Liver (tissue), 8 donors: ENCODE measurements at regions not wholly inside any gene's neighbourhood (a gene's known extent, or its start where the extent isn't known, plus 50 kb on each side); places are given as distances from the start of the nearest gene placed in this dataset.

ENCODE experiments used
- DNase-seq: peaks from one replicate; pipeline ENCODE4 v3.0.0-alpha.2; 2017; ENCODE audit warnings: low spot score
- H3K27ac ChIP-seq, 2 donors: one replicate each; pipeline ENCODE4 v1.7.0; 2013; ENCODE audit warnings: inconsistent platforms in 2 of 2, low read length in 2 of 2, control low read depth in 1 of 2, low read depth in 1 of 2, mild to moderate bottlenecking in 1 of 2
- H3K27me3 ChIP-seq, 4 donors: one replicate each; pipeline versions ENCODE4 v1.6.1 to v1.7.0; 2013; ENCODE audit warnings: low read length in 3 of 4, inconsistent platforms in 1 of 4, mild to moderate bottlenecking in 1 of 4, moderate library complexity in 1 of 4; ENCODE audit not compliant: control insufficient read depth in 4 of 4, insufficient read depth in 4 of 4
- H3K36me3 ChIP-seq, 4 donors: one replicate each; pipeline versions ENCODE4 v1.6.1 to v1.7.0; 2013; ENCODE audit warnings: low read length in 3 of 4, mild to moderate bottlenecking in 3 of 4, low read depth in 1 of 4, moderate library complexity in 1 of 4; ENCODE audit not compliant: control insufficient read depth in 4 of 4, insufficient read depth in 3 of 4
- H3K4me1 ChIP-seq, 4 donors: one replicate each; pipeline versions ENCODE4 v1.6.1 to v1.7.0; 2013; ENCODE audit warnings: low read length in 3 of 4, mild to moderate bottlenecking in 3 of 4, moderate library complexity in 1 of 4; ENCODE audit not compliant: control insufficient read depth in 4 of 4, insufficient read depth in 4 of 4
- H3K4me3 ChIP-seq, 3 donors: one replicate each; pipeline versions ENCODE4 v1.6.1 to v1.7.0; 2013; ENCODE audit warnings: low read length in 3 of 3, control low read depth in 1 of 3, low read depth in 1 of 3, mild to moderate bottlenecking in 1 of 3
- H3K9ac ChIP-seq, 2 donors: one replicate each; pipeline ENCODE4 v1.7.0; 2013; ENCODE audit warnings: low read length in 2 of 2, mild to moderate bottlenecking in 2 of 2, moderate library complexity in 2 of 2, control low read depth in 1 of 2, low read depth in 1 of 2
- H3K9me3 ChIP-seq, 4 donors: one replicate each; pipeline versions ENCODE4 v1.6.1 to v1.7.0; 2013; ENCODE audit warnings: low read length in 3 of 4; ENCODE audit not compliant: control insufficient read depth in 4 of 4
- EGR1 ChIP-seq, 2 donors: IDR thresholded peaks; 2 replicates each; pipeline ENCODE4 v1.6.1; 2016 to 2018; ENCODE audit warnings: antibody characterized with exemption in 2 of 2, low read depth in 2 of 2
- FOXA1 ChIP-seq: IDR thresholded peaks from 2 replicates; pipeline ENCODE4 v1.6.1; 2016; ENCODE audit warnings: antibody characterized with exemption
- FOXA2 ChIP-seq: IDR thresholded peaks from 2 replicates; pipeline ENCODE4 v1.6.1; 2016; ENCODE audit warnings: antibody characterized with exemption
- GABPA ChIP-seq, 2 donors: IDR thresholded peaks in 1 of 2; conservative IDR thresholded peaks in 1 of 2; 2 replicates each; pipeline ENCODE4 v1.6.1; 2016; ENCODE audit warnings: antibody characterized with exemption in 2 of 2, mild to moderate bottlenecking in 1 of 2, moderate library complexity in 1 of 2
- HNF4A ChIP-seq, 2 donors: conservative IDR thresholded peaks; 2 replicates each; pipeline ENCODE4 v1.6.1; 2016; ENCODE audit warnings: antibody characterized with exemption in 2 of 2, mild to moderate bottlenecking in 2 of 2
- HNF4G ChIP-seq: IDR thresholded peaks from 2 replicates; pipeline ENCODE4 v1.6.1; 2016; ENCODE audit warnings: antibody characterized with exemption
- JUND ChIP-seq, 2 donors: IDR thresholded peaks; 2 replicates each; pipeline ENCODE4 v1.6.1; 2016; ENCODE audit warnings: antibody characterized with exemption in 2 of 2
- NR2F2 ChIP-seq: IDR thresholded peaks from 2 replicates; pipeline ENCODE4 v1.6.1; 2016; ENCODE audit warnings: antibody characterized with exemption
- RAD21 ChIP-seq, 2 donors: IDR thresholded peaks; 2 replicates each; pipeline ENCODE4 v1.6.1; 2016; ENCODE audit warnings: antibody characterized with exemption in 2 of 2, mild to moderate bottlenecking in 2 of 2
- RXRA ChIP-seq, 2 donors: IDR thresholded peaks; 2 replicates each; pipeline ENCODE4 v1.6.1; 2017 to 2018; ENCODE audit warnings: antibody characterized with exemption in 2 of 2, mild to moderate bottlenecking in 1 of 2
- SP1 ChIP-seq: IDR thresholded peaks from 2 replicates; pipeline ENCODE4 v1.6.1; 2018; ENCODE audit warnings: antibody characterized with exemption, mild to moderate bottlenecking
- YY1 ChIP-seq: IDR thresholded peaks from 2 replicates; pipeline ENCODE4 v1.6.1; 2016; ENCODE audit warnings: antibody characterized with exemption, mild to moderate bottlenecking
- WGBS: extraction: QIAGEN DNeasy Blood & Tissue Kit; methylation state at CpG from one replicate; pipeline ENCODE4 v1.1.7; 2013; 5-methylcytosine and 5-hydroxymethylcytosine counted together
- TF ChIP-seq, protein P1 (sequence below): IDR thresholded peaks from 2 replicates; pipeline ENCODE4 v1.6.1; 2016; ENCODE audit warnings: antibody characterized with exemption
- TF ChIP-seq, protein P2 (sequence below): IDR thresholded peaks from 2 replicates; pipeline ENCODE4 v1.6.1; 2016; ENCODE audit warnings: antibody characterized with exemption
- TF ChIP-seq, protein P3 (sequence below): fragments of 150-350 bp; IDR thresholded peaks from 2 replicates; pipeline ENCODE4 v1.5.1; 2017; ENCODE audit warnings: improper control_type of control experiment, low read depth, low read length; ENCODE audit not compliant: missing input control
- TF ChIP-seq, protein P4 (sequence below): IDR thresholded peaks from 2 replicates; pipeline ENCODE4 v1.6.1; 2016; ENCODE audit warnings: antibody characterized with exemption
- TF ChIP-seq, protein P5 (sequence below): IDR thresholded peaks from 2 replicates; pipeline ENCODE4 v1.6.1; 2016; ENCODE audit warnings: antibody characterized with exemption, mild to moderate bottlenecking
- donor health status: healthy.
- donor health status: healthy.
- donor health status: healthy.
- donor health status: healthy.
- donor health status: healthy.

DNA sequence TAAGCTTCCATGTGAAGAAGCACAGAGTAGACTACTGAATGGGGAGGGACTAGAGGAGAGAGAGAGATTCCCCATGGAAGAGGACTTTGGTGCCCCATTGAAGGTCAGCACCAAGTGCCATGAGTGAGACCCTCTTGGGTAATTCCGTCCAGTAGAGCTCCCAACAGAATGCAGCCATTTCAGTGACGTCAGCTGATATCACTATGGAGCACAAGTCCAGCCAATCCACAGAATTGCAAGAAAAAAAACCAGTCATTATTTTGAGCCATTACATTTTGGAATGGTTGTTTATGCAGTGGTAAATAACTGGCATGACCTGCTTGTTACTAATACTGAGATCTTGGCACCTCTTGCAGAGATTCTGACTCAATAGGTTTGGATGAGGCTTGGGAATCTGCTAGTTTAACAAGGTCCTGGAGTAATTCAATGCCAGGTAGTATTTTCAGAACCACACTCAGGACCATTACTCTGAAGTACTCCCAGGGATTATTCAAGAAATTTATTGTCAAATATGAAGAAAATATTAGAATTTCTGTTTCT is 52.6 kb upstream of the SP8 start:
- Histone ChIP-seq H3K36me3 (no peaks in the 10 kb centered on the region), H3K4me3 (no peak overlapping the region), H3K27me3 (peaks cover 0 to 2% (median 0%) of the 10 kb centered on the region in 4 donors), H3K9ac (no peak overlapping the region), H3K4me1 (no peaks in the 10 kb centered on the region), H3K9me3 (no peaks in the 10 kb centered on the region), H3K27ac (no peak overlapping the region)
- WGBS = 79% methylated on average over 2 of the region's 2 CpGs
- TF ChIP-seq YY1 (no peak), RXRA (IDR thresholded peaks at IDR 0.05) (no peak), JUND (IDR thresholded peaks at IDR 0.05) (no peak), FOXA1 (no peak), EGR1 (IDR thresholded peaks at IDR 0.05; ENCODE audit: low read depth in 2 of 2) (no peak), HNF4G (no peak), HNF4A (conservative IDR thresholded peaks at IDR 0.05) (no peak), FOXA2 (no peak)
- TF ChIP-seq, protein P1, sequence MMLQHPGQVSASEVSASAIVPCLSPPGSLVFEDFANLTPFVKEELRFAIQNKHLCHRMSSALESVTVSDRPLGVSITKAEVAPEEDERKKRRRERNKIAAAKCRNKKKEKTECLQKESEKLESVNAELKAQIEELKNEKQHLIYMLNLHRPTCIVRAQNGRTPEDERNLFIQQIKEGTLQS = no peak
- no peak for DNase-seq

DNA sequence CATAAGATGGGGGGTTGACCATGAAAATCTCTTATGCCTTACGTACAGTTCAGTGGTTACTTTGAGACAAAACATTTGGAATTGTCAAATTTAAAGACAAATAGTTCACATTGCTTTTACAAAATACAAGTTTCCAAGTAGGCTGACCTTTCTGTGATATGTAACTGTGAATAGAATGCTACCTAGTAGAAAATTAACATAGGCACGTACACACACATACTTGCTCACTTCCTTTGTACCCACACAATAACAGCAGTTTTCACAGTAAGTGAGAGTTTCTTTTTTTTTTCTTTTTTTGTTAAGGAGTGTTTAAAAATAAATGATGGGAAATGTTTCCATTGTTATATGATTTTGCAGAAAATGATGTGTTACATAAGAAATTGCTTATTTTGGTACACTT is 53.3 kb upstream of the SP8 start:
- TF ChIP-seq, protein P2, sequence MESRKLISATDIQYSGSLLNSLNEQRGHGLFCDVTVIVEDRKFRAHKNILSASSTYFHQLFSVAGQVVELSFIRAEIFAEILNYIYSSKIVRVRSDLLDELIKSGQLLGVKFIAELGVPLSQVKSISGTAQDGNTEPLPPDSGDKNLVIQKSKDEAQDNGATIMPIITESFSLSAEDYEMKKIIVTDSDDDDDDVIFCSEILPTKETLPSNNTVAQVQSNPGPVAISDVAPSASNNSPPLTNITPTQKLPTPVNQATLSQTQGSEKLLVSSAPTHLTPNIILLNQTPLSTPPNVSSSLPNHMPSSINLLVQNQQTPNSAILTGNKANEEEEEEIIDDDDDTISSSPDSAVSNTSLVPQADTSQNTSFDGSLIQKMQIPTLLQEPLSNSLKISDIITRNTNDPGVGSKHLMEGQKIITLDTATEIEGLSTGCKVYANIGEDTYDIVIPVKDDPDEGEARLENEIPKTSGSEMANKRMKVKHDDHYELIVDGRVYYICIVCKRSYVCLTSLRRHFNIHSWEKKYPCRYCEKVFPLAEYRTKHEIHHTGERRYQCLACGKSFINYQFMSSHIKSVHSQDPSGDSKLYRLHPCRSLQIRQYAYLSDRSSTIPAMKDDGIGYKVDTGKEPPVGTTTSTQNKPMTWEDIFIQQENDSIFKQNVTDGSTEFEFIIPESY = no peak
- TF ChIP-seq, protein P1 = no peak
- TF ChIP-seq GABPA (IDR thresholded peaks at IDR 0.05 in 1 of 2, conservative IDR thresholded peaks at IDR 0.05 in 1 of 2) (no peak), JUND (IDR thresholded peaks at IDR 0.05) (no peak), HNF4G (no peak), EGR1 (IDR thresholded peaks at IDR 0.05; ENCODE audit: low read depth in 2 of 2) (no peak)
- TF ChIP-seq, protein P3, sequence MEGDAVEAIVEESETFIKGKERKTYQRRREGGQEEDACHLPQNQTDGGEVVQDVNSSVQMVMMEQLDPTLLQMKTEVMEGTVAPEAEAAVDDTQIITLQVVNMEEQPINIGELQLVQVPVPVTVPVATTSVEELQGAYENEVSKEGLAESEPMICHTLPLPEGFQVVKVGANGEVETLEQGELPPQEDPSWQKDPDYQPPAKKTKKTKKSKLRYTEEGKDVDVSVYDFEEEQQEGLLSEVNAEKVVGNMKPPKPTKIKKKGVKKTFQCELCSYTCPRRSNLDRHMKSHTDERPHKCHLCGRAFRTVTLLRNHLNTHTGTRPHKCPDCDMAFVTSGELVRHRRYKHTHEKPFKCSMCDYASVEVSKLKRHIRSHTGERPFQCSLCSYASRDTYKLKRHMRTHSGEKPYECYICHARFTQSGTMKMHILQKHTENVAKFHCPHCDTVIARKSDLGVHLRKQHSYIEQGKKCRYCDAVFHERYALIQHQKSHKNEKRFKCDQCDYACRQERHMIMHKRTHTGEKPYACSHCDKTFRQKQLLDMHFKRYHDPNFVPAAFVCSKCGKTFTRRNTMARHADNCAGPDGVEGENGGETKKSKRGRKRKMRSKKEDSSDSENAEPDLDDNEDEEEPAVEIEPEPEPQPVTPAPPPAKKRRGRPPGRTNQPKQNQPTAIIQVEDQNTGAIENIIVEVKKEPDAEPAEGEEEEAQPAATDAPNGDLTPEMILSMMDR = no peak
- Histone ChIP-seq H3K27ac (no peak overlapping the region), H3K9me3 (no peaks in the 10 kb centered on the region), H3K36me3 (no peaks in the 10 kb centered on the region), H3K4me3 (no peak overlapping the region), H3K9ac (no peak overlapping the region), H3K27me3 (peaks cover 0 to 2% (median 0%) of the 10 kb centered on the region in 4 donors), H3K4me1 (no peaks in the 10 kb centered on the region)
- WGBS = 68% methylated on average over 2 of the region's 2 CpGs
- no peak for DNase-seq

DNA sequence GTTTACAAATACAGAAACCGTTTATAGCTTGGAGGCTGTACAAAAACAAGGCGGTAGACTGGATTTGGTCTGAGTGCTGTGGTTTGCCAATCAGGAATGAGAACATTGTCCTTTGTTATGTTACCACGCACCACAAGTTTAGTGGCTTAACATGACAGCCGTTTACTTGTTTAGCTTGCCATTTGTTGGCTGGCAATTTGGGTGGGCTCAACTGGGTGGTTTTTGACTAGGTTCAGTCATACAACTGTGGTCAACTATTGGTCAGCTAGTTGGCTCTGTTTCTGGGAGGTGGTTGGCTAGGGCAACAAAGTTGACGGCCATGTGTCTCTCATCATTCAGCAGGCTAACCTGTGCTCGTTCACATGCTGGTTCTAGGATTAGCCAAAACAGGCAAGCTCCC is 60.1 kb upstream of the SP8 start:
- no peaks in the 10 kb centered on the region for H3K36me3 ChIP-seq
- no peak overlapping the region for H3K4me3 ChIP-seq
- H3K27ac ChIP-seq = no peak overlapping the region
- no peak overlapping the region for H3K9ac ChIP-seq
- no peaks in the 10 kb centered on the region for H3K4me1 ChIP-seq
- H3K9me3 ChIP-seq = no peaks in the 10 kb centered on the region
- DNase-seq = no peak
- H3K27me3 ChIP-seq = peaks cover 0 to 11% (median 0%) of the 10 kb centered on the region in 4 donors
- 84% methylated on average over 6 of the region's 6 CpGs for WGBS
- TF ChIP-seq SP1 = no peak
- no peak for TF ChIP-seq RAD21 (IDR thresholded peaks at IDR 0.05)
- no peak for TF ChIP-seq GABPA (IDR thresholded peaks at IDR 0.05 in 1 of 2, conservative IDR thresholded peaks at IDR 0.05 in 1 of 2)
- no peak for TF ChIP-seq HNF4A (conservative IDR thresholded peaks at IDR 0.05)
- TF ChIP-seq, protein P4, sequence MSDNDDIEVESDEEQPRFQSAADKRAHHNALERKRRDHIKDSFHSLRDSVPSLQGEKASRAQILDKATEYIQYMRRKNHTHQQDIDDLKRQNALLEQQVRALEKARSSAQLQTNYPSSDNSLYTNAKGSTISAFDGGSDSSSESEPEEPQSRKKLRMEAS = no peak
- TF ChIP-seq NR2F2 = no peak
- no peak for TF ChIP-seq HNF4G
- TF ChIP-seq, protein P1 = no peak
- TF ChIP-seq YY1 = no peak
- TF ChIP-seq, protein P5, sequence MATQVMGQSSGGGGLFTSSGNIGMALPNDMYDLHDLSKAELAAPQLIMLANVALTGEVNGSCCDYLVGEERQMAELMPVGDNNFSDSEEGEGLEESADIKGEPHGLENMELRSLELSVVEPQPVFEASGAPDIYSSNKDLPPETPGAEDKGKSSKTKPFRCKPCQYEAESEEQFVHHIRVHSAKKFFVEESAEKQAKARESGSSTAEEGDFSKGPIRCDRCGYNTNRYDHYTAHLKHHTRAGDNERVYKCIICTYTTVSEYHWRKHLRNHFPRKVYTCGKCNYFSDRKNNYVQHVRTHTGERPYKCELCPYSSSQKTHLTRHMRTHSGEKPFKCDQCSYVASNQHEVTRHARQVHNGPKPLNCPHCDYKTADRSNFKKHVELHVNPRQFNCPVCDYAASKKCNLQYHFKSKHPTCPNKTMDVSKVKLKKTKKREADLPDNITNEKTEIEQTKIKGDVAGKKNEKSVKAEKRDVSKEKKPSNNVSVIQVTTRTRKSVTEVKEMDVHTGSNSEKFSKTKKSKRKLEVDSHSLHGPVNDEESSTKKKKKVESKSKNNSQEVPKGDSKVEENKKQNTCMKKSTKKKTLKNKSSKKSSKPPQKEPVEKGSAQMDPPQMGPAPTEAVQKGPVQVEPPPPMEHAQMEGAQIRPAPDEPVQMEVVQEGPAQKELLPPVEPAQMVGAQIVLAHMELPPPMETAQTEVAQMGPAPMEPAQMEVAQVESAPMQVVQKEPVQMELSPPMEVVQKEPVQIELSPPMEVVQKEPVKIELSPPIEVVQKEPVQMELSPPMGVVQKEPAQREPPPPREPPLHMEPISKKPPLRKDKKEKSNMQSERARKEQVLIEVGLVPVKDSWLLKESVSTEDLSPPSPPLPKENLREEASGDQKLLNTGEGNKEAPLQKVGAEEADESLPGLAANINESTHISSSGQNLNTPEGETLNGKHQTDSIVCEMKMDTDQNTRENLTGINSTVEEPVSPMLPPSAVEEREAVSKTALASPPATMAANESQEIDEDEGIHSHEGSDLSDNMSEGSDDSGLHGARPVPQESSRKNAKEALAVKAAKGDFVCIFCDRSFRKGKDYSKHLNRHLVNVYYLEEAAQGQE = no peak
- TF ChIP-seq JUND (IDR thresholded peaks at IDR 0.05) = no peak
